OCI-LY1 (cell line): ENCODE measurements at regions not wholly inside any gene's neighbourhood (a gene's known extent, or its start where the extent isn't known, plus 50 kb on each side); places are given as distances from the start of the nearest gene placed in this dataset.

ENCODE experiments used
- H2AFZ ChIP-seq: fragments of 200-600 bp; sonication (generic), shearing (Covaris generic); 2 replicates; pipeline ENCODE4 v1.6.0; 2014; ENCODE audit warnings: antibody characterized with exemption, mild to moderate bottlenecking, low read length
- H3F3A ChIP-seq: fragments of 200-600 bp; sonication (generic), shearing (Covaris generic); 2 replicates; pipeline ENCODE4 v1.6.0; 2014; ENCODE audit warnings: mild to moderate bottlenecking, antibody characterized with exemption, low read length, moderate library complexity; ENCODE audit not compliant: insufficient read depth
- H3K27ac ChIP-seq: fragments of 200-600 bp; sonication (generic); 2 replicates; pipeline ENCODE4 v1.5.1; 2014; ENCODE audit warnings: low read length, mixed run types, mild to moderate bottlenecking, low read depth; ENCODE audit not compliant: poor library complexity, severe bottlenecking
- H3K27me3 ChIP-seq: fragments of 200-600 bp; sonication (generic); 2 replicates; pipeline ENCODE4 v1.6.0; 2014; ENCODE audit warnings: antibody characterized with exemption, mild to moderate bottlenecking, low read length, moderate library complexity; ENCODE audit not compliant: insufficient read depth
- H3K36me3 ChIP-seq: fragments of 200-600 bp; sonication (generic); 2 replicates; pipeline ENCODE4 v1.6.1; 2014; ENCODE audit warnings: mild to moderate bottlenecking, antibody characterized with exemption, low read length, moderate library complexity, mixed read lengths; ENCODE audit not compliant: insufficient read depth
- H3K4me1 ChIP-seq: fragments of 200-600 bp; sonication (generic); 2 replicates; pipeline ENCODE4 v1.5.1; 2014; ENCODE audit warnings: mild to moderate bottlenecking, low read length, moderate library complexity; ENCODE audit not compliant: insufficient read depth, severe bottlenecking
- H3K4me2 ChIP-seq: fragments of 200-600 bp; sonication (generic), shearing (Covaris generic); 2 replicates; pipeline ENCODE4 v1.6.1; 2014; ENCODE audit warnings: low read length
- H3K4me3 ChIP-seq: fragments of 200-600 bp; sonication (generic); 2 replicates; pipeline ENCODE4 v1.5.1; 2014; ENCODE audit warnings: low read length, low read depth, mild to moderate bottlenecking, mixed read lengths; ENCODE audit not compliant: poor library complexity, severe bottlenecking
- H3K79me2 ChIP-seq: fragments of 200-600 bp; shearing (Covaris generic); 2 replicates; pipeline ENCODE4 v1.6.1; 2016; ENCODE audit warnings: mixed run types, low read length, mixed read lengths; ENCODE audit not compliant: insufficient read depth
- H3K9ac ChIP-seq: fragments of 200-600 bp; sonication (generic), shearing (Covaris generic); 2 replicates; pipeline ENCODE4 v1.6.1; 2014; ENCODE audit warnings: mild to moderate bottlenecking, low read length, mixed read lengths
- H3K9me2 ChIP-seq: fragments of 200-600 bp; sonication (generic), shearing (Covaris generic); 2 replicates; pipeline ENCODE4 v1.6.1; 2014; ENCODE audit warnings: low read depth, mild to moderate bottlenecking, low read length, mixed read lengths
- H3K9me3 ChIP-seq: fragments of 200-600 bp; shearing (Covaris generic); 2 replicates; pipeline ENCODE4 v1.6.1; 2014; ENCODE audit warnings: low read length, mixed read lengths
- H4K20me1 ChIP-seq: fragments of 200-600 bp; sonication (generic), shearing (Covaris generic); 2 replicates; pipeline ENCODE4 v1.6.0; 2016; ENCODE audit warnings: mild to moderate bottlenecking, low read length; ENCODE audit not compliant: insufficient read depth
- CTCF ChIP-seq: fragments of 200-600 bp; sonication (generic), shearing (Covaris generic); IDR thresholded peaks from 2 replicates; pipeline ENCODE4 v1.5.1; 2017; ENCODE audit warnings: mild to moderate bottlenecking, antibody characterized with exemption, low read length, moderate library complexity, mixed read lengths
- EZH2 ChIP-seq: fragments of 200-600 bp; sonication (generic), shearing (Covaris generic); IDR thresholded peaks from 2 replicates; pipeline ENCODE4 v1.8.0; 2017; ENCODE audit warnings: borderline replicate concordance, mixed run types, mild to moderate bottlenecking, antibody characterized with exemption, low read length, moderate library complexity, mixed read lengths

DNA sequence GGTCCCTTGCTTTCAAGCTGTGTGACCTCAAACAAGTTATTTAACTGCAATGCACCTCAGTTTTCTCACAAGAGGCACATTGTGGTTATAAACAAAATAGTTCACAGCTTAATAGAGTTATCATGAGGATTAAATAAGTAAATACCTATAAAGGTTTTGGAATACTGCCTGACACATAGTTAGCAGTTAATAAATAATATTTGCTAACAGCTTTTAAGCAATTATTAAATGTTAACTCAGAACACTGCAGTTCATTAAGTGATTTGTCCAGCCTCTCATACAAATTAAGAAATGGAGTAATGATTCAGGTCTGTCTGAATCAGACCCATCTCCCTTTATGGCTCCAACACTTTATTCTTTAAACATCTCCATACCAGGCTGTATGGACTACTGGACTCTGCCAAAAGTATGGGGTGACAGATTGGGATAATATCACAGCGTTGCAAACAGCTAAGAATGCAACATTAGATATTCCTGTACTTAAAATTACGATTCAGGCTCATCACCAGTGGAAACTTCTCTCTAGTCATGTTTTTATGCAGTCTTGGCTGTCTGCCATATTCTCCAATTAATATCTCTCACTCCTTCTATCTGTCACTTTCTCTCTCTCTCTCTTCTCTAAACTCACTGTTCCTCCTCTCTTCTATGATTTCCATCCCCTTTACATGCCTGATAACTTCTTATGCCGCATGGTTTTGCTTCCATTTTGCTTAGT, 370.6 kb upstream of the UBE2E3 start:
- Histone ChIP-seq H3K4me1 (no peaks in the 10 kb centered on the region), H3K27me3 (no peaks in the 10 kb centered on the region), H3K9me2 (no peaks in the 10 kb centered on the region), H3K36me3 (no peaks in the 10 kb centered on the region), H2AFZ (no peak overlapping the region), H3K4me2 (no peak overlapping the region), H3K4me3 (no peak overlapping the region), H3K9me3 (no peaks in the 10 kb centered on the region), H3F3A (no peaks in the 10 kb centered on the region), H3K27ac (no peak overlapping the region), H3K79me2 (no peaks in the 10 kb centered on the region), H4K20me1 (no peaks in the 10 kb centered on the region), H3K9ac (no peak overlapping the region)
- no peak for TF ChIP-seq EZH2
- no peak for TF ChIP-seq CTCF

- Histone ChIP-seq H3K4me1 (no peaks in the 10 kb centered on the region), H3K9me2 (no peaks in the 10 kb centered on the region), H3K79me2 (no peaks in the 10 kb centered on the region), H3K4me3 (no peak overlapping the region), H2AFZ (no peak overlapping the region), H3K36me3 (no peaks in the 10 kb centered on the region), H3K4me2 (no peak overlapping the region), H3F3A (no peaks in the 10 kb centered on the region), H3K27ac (no peak overlapping the region), H3K9me3 (no peaks in the 10 kb centered on the region), H4K20me1 (no peaks in the 10 kb centered on the region), H3K9ac (no peak overlapping the region), H3K27me3 (no peaks in the 10 kb centered on the region)
- TF ChIP-seq CTCF (no peak), EZH2 (no peak)
These were observed 372.8 kb upstream of the UBE2E3 start for GRCh38 chr2:180607514-180608049.

GRCh38 chr2:180604077-180604476, 376.3 kb upstream of the UBE2E3 start:
- no peaks in the 10 kb centered on the region for H3K36me3 ChIP-seq
- H2AFZ ChIP-seq = no peak overlapping the region
- H3K27me3 ChIP-seq = no peaks in the 10 kb centered on the region
- H3K4me3 ChIP-seq = no peak overlapping the region
- no peak overlapping the region for H3K4me2 ChIP-seq
- H3K9ac ChIP-seq = no peak overlapping the region
- no peaks in the 10 kb centered on the region for H3K9me2 ChIP-seq
- no peaks in the 10 kb centered on the region for H3K79me2 ChIP-seq
- H4K20me1 ChIP-seq = no peaks in the 10 kb centered on the region
- no peaks in the 10 kb centered on the region for H3K4me1 ChIP-seq
- peak; percentile 47; the same call in 1 of the 2 replicates for TF ChIP-seq CTCF
- no peak for TF ChIP-seq EZH2
- no peaks in the 10 kb centered on the region for H3F3A ChIP-seq
- H3K27ac ChIP-seq = no peak overlapping the region
- H3K9me3 ChIP-seq = no peaks in the 10 kb centered on the region
